SU-DHL-6 (cell line): ENCODE measurements at regions not wholly inside any gene's neighbourhood (a gene's known extent, or its start where the extent isn't known, plus 50 kb on each side); places are given as distances from the start of the nearest gene placed in this dataset.

ENCODE experiments used
- H2AFZ ChIP-seq: fragments of 200-600 bp; sonication (generic); 2 replicates; pipeline ENCODE4 v1.6.1; 2014; ENCODE audit warnings: low read depth, mild to moderate bottlenecking, moderate library complexity, mixed read lengths, antibody characterized with exemption, low read length; ENCODE audit not compliant: severe bottlenecking
- H3F3A ChIP-seq: fragments of 200-600 bp; shearing (Covaris generic); 2 replicates; pipeline ENCODE4 v1.6.0; 2016; ENCODE audit warnings: antibody characterized with exemption, mild to moderate bottlenecking; ENCODE audit not compliant: insufficient read depth
- H3K27ac ChIP-seq: fragments of 200-600 bp; sonication (generic); 2 replicates; pipeline ENCODE4 v1.5.1; 2016; ENCODE audit warnings: low read depth, mild to moderate bottlenecking, low read length, moderate library complexity, mixed read lengths
- H3K27me3 ChIP-seq: fragments of 200-600 bp; sonication (generic), shearing (Covaris generic); 2 replicates; pipeline ENCODE4 v1.6.0; 2014; ENCODE audit warnings: mild to moderate bottlenecking, low read length
- H3K36me3 ChIP-seq: fragments of 200-600 bp; sonication (generic); 2 replicates; pipeline ENCODE4 v1.6.1; 2014; ENCODE audit warnings: mild to moderate bottlenecking, low read length, mixed read lengths
- H3K4me2 ChIP-seq: fragments of 300-600, 200-600 bp; shearing (Covaris generic), sonication (generic); 2 replicates; pipeline ENCODE4 v1.6.0; 2014; ENCODE audit warnings: low read length, low read depth, mild to moderate bottlenecking; ENCODE audit not compliant: poor library complexity, severe bottlenecking
- H3K4me3 ChIP-seq: fragments of 200-600 bp; sonication (generic); 2 replicates; pipeline ENCODE4 v1.5.1; 2014; ENCODE audit warnings: antibody characterized with exemption, low read length, mild to moderate bottlenecking, mixed read lengths; ENCODE audit not compliant: insufficient read depth, poor library complexity, severe bottlenecking
- H3K79me2 ChIP-seq: fragments of 200-600 bp; sonication (generic); 2 replicates; pipeline ENCODE4 v1.6.1; 2014; ENCODE audit warnings: mild to moderate bottlenecking, low read length, moderate library complexity; ENCODE audit not compliant: insufficient read depth
- H3K9ac ChIP-seq: fragments of 200-600 bp; sonication (generic); 2 replicates; pipeline ENCODE4 v1.7.0; 2014; ENCODE audit warnings: mild to moderate bottlenecking, low read length
- H3K9me2 ChIP-seq: fragments of 200-600 bp; sonication (generic); replicated peaks from 2 replicates; pipeline ENCODE4 v1.6.1; 2014; ENCODE audit warnings: low read length; ENCODE audit not compliant: insufficient read depth
- H3K9me3 ChIP-seq: fragments of 200-600 bp; sonication (generic); 2 replicates; pipeline ENCODE4 v1.6.1; 2014; ENCODE audit warnings: low read length, mixed read lengths; ENCODE audit not compliant: insufficient read depth
- H4K20me1 ChIP-seq: fragments of 200-600 bp; sonication (generic); 2 replicates; pipeline ENCODE4 v1.6.1; 2014; ENCODE audit warnings: low read depth, mild to moderate bottlenecking, antibody characterized with exemption, low read length, moderate library complexity, mixed read lengths
- EZH2phosphoT487 ChIP-seq: fragments of 200-600 bp; sonication (generic), shearing (Covaris generic); conservative IDR thresholded peaks from 2 replicates; pipeline ENCODE4 v1.6.1; 2018; ENCODE audit warnings: mild to moderate bottlenecking, antibody characterized with exemption, low read length, moderate library complexity, mixed read lengths
- TF ChIP-seq, protein P1 (sequence below): fragments of 200-600 bp; sonication (generic); IDR thresholded peaks from one replicate; pipeline ENCODE4 v1.5.1; 2017; ENCODE audit warnings: antibody characterized with exemption, mild to moderate bottlenecking, low read length, moderate library complexity; ENCODE audit not compliant: insufficient read depth, poor library complexity, severe bottlenecking

DNA sequence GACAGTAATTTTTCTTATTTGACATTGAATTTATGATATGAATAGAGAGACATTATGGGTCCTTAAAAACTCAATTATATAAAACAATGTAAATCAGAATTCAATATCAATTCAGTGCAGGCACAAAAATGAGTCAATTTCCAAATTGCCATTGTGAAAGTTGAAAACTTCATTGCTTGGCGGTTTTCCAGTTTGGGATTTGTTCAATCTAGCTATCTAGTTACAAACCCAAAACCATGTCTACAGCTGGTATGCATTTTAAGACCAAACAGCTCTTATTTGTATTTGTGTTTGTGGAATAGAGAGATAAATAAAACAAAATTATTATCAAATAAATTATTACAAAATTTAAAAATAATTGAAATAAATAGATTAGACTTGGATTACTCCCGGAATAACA lies 1206.6 kb upstream of the RAG2 start:
- Histone ChIP-seq H3K9me2 (no peaks in the 10 kb centered on the region), H3K27me3 (no peaks in the 10 kb centered on the region), H3K9ac (no peak overlapping the region), H3F3A (no peaks in the 10 kb centered on the region), H3K79me2 (no peaks in the 10 kb centered on the region), H3K4me3 (no peak overlapping the region), H4K20me1 (no peaks in the 10 kb centered on the region), H3K4me2 (no peak overlapping the region), H2AFZ (no peak overlapping the region), H3K36me3 (no peaks in the 10 kb centered on the region), H3K9me3 (no peaks in the 10 kb centered on the region), H3K27ac (no peak overlapping the region)
- TF ChIP-seq EZH2phosphoT487, result no peak
- TF ChIP-seq, protein P1, sequence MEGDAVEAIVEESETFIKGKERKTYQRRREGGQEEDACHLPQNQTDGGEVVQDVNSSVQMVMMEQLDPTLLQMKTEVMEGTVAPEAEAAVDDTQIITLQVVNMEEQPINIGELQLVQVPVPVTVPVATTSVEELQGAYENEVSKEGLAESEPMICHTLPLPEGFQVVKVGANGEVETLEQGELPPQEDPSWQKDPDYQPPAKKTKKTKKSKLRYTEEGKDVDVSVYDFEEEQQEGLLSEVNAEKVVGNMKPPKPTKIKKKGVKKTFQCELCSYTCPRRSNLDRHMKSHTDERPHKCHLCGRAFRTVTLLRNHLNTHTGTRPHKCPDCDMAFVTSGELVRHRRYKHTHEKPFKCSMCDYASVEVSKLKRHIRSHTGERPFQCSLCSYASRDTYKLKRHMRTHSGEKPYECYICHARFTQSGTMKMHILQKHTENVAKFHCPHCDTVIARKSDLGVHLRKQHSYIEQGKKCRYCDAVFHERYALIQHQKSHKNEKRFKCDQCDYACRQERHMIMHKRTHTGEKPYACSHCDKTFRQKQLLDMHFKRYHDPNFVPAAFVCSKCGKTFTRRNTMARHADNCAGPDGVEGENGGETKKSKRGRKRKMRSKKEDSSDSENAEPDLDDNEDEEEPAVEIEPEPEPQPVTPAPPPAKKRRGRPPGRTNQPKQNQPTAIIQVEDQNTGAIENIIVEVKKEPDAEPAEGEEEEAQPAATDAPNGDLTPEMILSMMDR, result no peak

GRCh38 chr11:37788141-37788877 lies 1190.3 kb upstream of the RAG2 start:
- no peaks in the 10 kb centered on the region for H4K20me1 ChIP-seq
- H3K9ac ChIP-seq, result no peak overlapping the region
- no peaks in the 10 kb centered on the region for H3K79me2 ChIP-seq
- no peaks in the 10 kb centered on the region for H3K9me3 ChIP-seq
- H3K27ac ChIP-seq, result no peak overlapping the region
- H3K4me2 ChIP-seq, result no peak overlapping the region
- no peaks in the 10 kb centered on the region for H3F3A ChIP-seq
- H3K9me2 ChIP-seq, result no peaks in the 10 kb centered on the region
- H3K27me3 ChIP-seq, result no peaks in the 10 kb centered on the region
- H2AFZ ChIP-seq, result no peak overlapping the region
- TF ChIP-seq, protein P1, result no peak
- no peak for TF ChIP-seq EZH2phosphoT487
- H3K4me3 ChIP-seq, result no peak overlapping the region
- H3K36me3 ChIP-seq, result no peaks in the 10 kb centered on the region

DNA sequence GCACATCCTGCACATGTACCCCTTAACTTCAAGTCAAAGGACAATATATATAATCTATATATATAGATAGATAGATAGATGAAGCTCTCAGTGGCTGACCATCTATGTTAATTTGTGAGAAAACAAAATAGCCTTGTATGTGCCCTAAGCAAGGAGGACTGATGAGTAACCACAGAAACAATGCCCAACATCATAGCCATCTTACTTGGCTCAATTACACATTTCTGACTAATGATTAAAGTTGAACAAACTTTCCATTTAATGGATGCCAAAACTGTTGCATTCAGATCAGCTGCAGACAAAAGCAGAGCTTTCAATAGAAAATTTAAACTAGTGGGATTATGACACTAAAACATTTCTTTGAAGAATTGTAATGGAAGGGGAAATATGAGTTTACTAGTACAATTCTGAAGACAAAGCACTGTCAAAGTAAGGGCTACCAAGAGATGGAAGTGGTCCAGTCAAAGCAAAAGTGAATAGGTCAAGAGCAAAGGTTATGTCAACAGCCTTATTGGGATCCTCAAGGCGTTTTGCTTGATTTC lies 1188.2 kb upstream of the RAG2 start:
- Histone ChIP-seq H4K20me1 (no peaks in the 10 kb centered on the region), H3F3A (no peaks in the 10 kb centered on the region), H2AFZ (no peak overlapping the region), H3K36me3 (no peaks in the 10 kb centered on the region), H3K4me2 (no peak overlapping the region), H3K9ac (no peak overlapping the region), H3K27ac (no peak overlapping the region), H3K79me2 (no peaks in the 10 kb centered on the region), H3K9me3 (no peaks in the 10 kb centered on the region; the same call in 1 of the 2 replicates), H3K27me3 (no peaks in the 10 kb centered on the region), H3K9me2 (no peaks in the 10 kb centered on the region), H3K4me3 (no peak overlapping the region)
- TF ChIP-seq, protein P1, result no peak
- TF ChIP-seq EZH2phosphoT487, result no peak
